ENCODE measurements at regions not wholly inside any gene's neighbourhood (a gene's known extent, or its start where the extent isn't known, plus 50 kb on each side); places are given as distances from the start of the nearest gene placed in this dataset.
"Not testable (repeated sequence)": the region's sequence is repeated elsewhere in the genome, so short reads cannot be mapped to it uniquely, and the experiment has no call there.

DNA sequence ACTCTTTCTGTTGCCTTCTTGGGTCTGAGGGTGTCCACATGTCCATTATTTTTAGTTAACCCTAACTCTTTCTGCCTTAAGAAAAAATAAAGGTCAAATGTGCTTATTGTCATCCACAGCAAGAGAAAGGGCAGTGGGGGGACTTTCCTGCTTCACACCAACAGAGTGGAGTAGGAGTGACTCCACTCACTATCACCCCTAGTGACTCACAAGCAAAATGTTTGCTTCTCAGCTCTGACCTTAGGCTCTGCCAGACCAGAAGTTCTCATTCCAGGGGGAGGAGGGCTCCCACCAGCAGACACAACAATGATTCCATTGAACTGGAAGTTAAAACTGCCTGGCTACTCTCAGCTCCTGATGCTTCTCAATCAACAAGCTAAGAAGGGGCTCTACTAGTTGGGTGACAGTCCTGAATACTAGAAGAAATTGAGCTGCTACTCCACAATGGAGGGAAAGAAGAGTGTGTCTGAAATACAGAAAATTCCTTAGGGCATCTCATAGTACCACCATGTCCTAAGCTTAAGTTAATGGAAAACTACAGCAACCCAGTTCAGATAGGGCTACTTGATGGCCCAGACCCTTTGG lies 83.9 kb upstream of the AFDN start:
- POLR2A ChIA-PET: no interaction called here
- Mint-ChIP-seq H3K4me3 (no peak overlapping the region), H3K27ac (no peak overlapping the region), H3K27me3 (peaks cover 0 to 7% (median 2%) of the 10 kb centered on the region in 5 donors), H3K36me3 (no peaks in the 10 kb centered on the region), H3K4me1 (no peaks in the 10 kb centered on the region), H3K9me3 (peaks cover 0 to 5% (median 0%) of the 10 kb centered on the region in 9 donors)
- no peak for DNase-seq
- no peak for ATAC-seq

DNA sequence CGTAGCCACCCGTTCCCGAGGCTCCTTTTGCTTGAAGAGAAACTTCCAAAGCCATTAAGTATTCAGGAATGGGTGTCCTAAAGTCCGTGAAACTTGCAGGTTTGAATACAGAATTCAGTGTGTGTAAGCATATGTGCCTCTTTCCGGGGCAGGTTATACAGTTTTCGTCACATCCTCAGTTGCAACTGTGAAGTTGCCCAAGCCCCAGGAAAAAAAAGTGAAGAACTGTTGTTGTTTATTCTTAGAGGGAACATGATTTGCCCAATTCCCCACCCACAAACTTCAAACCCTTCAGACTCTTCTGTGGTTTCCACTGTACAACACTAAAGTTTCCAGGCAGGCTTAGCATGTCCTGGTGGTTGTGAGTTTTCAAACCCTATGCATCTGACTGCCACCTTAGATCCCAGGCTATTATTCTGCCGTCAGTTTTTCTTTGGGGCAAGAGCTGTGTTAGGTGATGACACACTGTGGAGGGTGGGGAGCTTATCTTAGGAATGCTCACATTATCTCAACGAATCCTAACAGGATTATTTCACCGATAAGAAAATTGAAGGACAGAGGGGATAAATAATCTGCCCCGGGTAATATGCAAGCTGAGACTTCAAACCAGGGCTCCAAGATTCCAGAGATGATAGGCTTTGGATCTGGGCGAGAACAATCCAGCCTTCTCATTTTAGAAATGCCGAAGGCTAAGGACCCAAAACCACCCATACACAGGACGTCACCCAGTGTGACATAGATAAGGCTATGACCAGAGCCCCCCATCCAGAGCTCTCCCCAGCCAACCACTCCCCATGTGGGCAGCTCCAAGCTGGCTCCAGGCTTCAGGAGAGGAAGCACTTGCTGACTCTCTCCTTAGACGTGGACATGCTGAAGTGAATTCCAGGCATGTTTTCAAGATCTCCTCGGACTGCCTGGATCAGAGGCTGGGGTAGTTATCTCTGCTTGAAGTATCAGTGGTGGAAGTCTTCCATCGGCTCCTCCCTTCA lies 81.7 kb upstream of the AFDN start:
- Mint-ChIP-seq H3K27ac (no peak overlapping the region), H3K9me3 (peaks cover 0 to 5% (median 0%) of the 10 kb centered on the region in 9 donors), H3K4me1 (no peaks in the 10 kb centered on the region), H3K4me3 (no peak overlapping the region), H3K36me3 (no peaks in the 10 kb centered on the region), H3K27me3 (peaks cover 0 to 10% (median 2%) of the 10 kb centered on the region in 5 donors)
- POLR2A ChIA-PET: no interaction called here
- no peak for DNase-seq
- no peak for ATAC-seq

DNA sequence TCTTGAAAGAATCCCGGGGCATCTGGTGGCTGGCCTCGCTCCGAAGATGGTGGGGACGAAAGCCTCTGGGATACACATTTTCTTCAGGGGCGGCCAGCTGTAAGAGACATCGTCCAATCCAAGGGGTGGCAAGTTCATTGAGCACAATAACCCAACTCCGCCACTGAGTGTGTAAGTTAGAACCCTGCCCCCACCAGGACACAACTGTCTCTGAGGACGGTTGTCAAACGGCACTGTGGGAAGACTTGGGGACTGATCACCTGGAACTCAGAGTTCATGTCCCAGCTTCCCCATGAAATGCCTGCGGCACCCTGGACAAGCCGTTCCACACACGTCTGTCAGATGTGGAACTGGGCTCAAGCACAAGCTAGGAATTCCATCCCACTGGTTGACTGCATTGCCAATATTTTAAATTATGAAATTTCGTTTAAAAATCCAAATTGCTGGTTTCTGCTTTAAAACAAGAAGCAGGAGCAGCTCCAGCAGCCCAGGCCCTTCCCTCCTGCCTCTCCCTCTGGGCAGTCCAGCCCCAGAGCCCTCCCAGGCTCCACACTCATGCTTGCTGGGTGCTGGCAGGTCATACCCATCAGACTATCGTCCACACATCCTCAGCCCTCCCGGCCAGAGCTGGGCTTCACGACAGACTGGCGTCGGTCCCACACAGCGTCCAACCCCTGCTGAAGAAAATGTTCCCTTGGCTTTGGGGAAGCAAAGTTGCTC lies 80.9 kb upstream of the AFDN start:
- no peak overlapping the region for H3K4me3 Mint-ChIP-seq
- peaks cover 0 to 10% (median 2%) of the 10 kb centered on the region in 5 donors for H3K27me3 Mint-ChIP-seq

DNA sequence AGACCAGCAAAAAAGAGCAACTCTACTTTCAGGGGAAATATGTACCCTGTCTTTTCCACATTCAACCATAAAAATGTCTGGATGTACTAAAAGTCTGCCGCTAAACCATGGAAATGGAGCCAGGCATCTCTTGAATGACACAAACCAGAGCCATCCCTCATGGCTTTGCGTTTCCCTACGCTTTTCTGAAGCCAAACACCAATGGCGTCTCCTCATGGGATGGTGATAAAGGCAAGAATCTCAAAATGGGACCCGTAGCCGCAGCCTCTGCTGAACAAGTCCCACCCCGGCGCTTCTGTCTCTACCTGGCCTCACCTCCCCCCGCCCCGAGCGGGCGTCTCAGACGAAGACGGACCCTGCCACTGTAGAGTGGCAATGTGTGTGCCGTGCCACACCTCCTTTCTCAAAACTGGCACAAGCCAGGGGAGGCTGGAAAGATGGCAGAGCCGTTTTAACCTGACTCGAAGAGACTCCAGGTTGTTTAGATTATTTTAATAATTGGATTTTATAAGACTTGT lies 80.3 kb upstream of the AFDN start:
- H3K36me3 Mint-ChIP-seq: no peaks in the 10 kb centered on the region
- ATAC-seq (no peak), DNase-seq (no peak)
- H3K9me3 Mint-ChIP-seq: peaks cover 0 to 5% (median 0%) of the 10 kb centered on the region in 9 donors
- no peak overlapping the region for H3K27ac Mint-ChIP-seq
- H3K27me3 Mint-ChIP-seq: peaks cover 0 to 10% (median 2%) of the 10 kb centered on the region in 5 donors
- no peak overlapping the region for H3K4me3 Mint-ChIP-seq
- POLR2A ChIA-PET: no interaction called here
- H3K4me1 Mint-ChIP-seq: no peaks in the 10 kb centered on the region

More for the DNA sequence above, 80.9 kb upstream of the AFDN start:
- ATAC-seq (no peak), DNase-seq (no peak)
- H3K36me3 Mint-ChIP-seq: no peaks in the 10 kb centered on the region
- no peaks in the 10 kb centered on the region for H3K4me1 Mint-ChIP-seq
- peaks cover 0 to 5% (median 0%) of the 10 kb centered on the region in 9 donors for H3K9me3 Mint-ChIP-seq
- POLR2A ChIA-PET: no interaction called here
- H3K27ac Mint-ChIP-seq: no peak overlapping the region

DNA sequence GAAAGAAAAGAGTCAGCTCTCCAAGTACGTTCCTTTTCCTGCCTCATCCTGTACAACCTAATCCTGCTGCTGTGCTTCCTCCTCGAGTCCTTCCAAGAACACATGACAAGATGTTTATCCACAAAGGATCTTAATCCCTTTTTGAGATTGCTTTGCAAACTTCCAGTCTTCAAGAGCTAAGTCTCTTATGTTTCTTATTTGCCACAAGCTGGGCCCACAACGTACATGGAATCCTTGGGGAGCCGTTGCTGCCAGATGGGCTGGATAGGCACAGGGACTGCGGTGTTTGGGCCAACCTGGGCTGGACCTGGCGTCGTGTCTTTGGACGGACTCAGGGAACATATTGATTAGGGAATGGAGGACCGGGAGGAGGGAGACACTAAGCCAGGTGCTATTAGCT lies 79.7 kb upstream of the AFDN start:
- POLR2A ChIA-PET: no interaction called here
- DNase-seq: no peak
- Mint-ChIP-seq H3K9me3 (peaks cover 0 to 5% (median 0%) of the 10 kb centered on the region in 9 donors), H3K27ac (no peak overlapping the region), H3K36me3 (no peaks in the 10 kb centered on the region), H3K4me1 (no peaks in the 10 kb centered on the region), H3K27me3 (peaks cover 0 to 10% (median 2%) of the 10 kb centered on the region in 5 donors), H3K4me3 (no peak overlapping the region)
- no peak for ATAC-seq

DNA sequence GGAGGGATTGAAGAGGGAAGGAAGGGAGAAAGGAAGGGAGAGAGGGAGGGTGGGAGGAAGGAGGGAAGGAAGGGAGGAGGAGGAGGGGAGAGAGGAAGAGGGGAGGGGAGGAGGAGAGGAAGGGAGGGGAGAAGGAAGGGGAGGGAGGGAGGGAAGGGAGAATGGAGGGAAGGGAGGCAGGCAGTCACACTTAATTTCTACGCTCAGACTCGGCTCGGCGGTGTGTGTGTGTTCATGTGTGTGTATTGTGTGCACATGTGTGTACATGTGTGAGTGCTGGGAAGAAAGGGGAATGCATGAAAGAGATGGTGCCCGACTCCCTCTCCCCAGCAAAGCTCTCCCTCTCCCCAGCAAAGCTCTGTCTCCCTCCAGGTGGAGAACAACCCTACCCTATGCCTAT lies 79.1 kb upstream of the AFDN start:
- DNase-seq (no peak), ATAC-seq (no peak)
- POLR2A ChIA-PET: no interaction called here
- peaks cover 0 to 5% (median 0%) of the 10 kb centered on the region in 9 donors for H3K9me3 Mint-ChIP-seq
- H3K36me3 Mint-ChIP-seq: no peaks in the 10 kb centered on the region
- peaks cover 2 to 10% (median 3%) of the 10 kb centered on the region in 5 donors for H3K27me3 Mint-ChIP-seq
- H3K4me3 Mint-ChIP-seq: no peak overlapping the region
- no peak overlapping the region for H3K27ac Mint-ChIP-seq
- peaks cover 0 to 1% (median 0%) of the 10 kb centered on the region in 4 donors for H3K4me1 Mint-ChIP-seq

DNA sequence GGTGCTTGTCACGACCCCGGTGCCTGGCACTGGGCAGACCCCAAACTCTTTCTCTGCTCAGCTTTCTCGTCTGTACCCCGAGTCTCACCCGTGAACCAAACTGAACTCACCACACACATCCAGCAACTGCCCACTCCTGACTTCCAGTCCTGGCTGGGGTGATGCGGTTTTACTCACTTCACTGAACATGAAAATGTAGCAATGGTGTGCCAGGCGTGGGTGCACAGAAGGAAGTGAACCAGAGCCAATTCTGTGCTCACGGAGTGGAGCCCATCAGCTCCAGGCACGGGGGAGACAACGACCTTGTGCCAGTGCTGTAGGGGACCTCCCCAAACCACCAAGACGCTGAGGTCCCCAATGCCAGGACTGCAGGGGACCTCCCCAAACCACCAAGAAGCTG lies 78.7 kb upstream of the AFDN start:
- no peak overlapping the region for H3K27ac Mint-ChIP-seq

DNA sequence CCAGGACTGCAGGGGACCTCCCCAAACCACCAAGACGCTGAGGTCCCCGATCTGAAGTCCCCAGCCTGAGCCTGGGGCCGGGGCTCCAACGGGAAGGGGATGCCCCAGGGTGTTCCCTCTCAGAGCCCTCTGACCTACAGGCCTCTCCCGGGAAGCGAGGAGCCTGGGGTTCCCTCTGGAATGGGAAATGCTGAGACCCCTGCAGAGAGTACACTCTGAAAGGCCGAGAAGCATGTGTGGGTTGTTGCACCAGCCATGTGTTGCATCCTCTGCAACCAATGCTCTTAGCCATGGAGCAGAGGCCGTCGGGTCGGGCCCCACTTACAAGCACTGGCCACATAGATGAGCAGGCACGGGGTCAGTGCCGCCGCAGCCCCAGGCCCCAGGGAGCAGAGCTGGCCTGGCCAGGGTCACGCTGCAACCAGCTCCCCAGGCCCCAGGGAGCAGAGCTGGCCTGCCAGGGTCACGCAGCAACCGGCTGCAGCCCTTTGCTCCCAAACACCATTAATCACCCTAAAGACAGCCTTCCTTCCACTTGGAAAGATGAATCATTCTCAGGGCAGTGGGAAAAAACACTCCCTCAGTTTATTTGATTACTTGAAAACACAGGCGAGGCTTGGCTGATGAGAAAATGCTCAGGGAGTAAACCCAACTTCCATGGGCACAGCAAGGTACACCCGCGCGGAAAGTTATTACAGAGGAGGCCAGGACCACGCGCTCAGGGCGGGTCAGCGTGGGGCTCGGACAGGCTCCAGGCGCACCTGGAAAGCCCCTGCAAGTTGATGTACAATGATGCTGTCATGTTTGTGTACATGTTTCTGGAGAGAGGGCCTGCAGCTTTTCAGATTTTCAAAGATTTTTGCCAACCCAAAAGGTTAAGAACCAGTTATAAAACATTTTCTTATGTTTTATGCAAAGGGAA lies 78.0 kb upstream of the AFDN start:
- Mint-ChIP-seq H3K27me3 (peaks cover under 1 to 10% (median 3%) of the 10 kb centered on the region in 5 donors), H3K4me3 (no peak overlapping the region), H3K36me3 (no peaks in the 10 kb centered on the region), H3K27ac (no peak overlapping the region), H3K4me1 (peaks cover 0 to 1% (median 0%) of the 10 kb centered on the region in 4 donors), H3K9me3 (no peaks in the 10 kb centered on the region)
- POLR2A ChIA-PET: no interaction called here
- no peak for ATAC-seq
- DNase-seq: no peak

More for the DNA sequence above, 78.7 kb upstream of the AFDN start:
- Mint-ChIP-seq H3K36me3 (no peaks in the 10 kb centered on the region), H3K27me3 (peaks cover 0 to 10% (median 3%) of the 10 kb centered on the region in 5 donors), H3K9me3 (peaks cover 0 to 5% (median 0%) of the 10 kb centered on the region in 9 donors), H3K4me3 (no peak overlapping the region), H3K4me1 (peaks cover 0 to 1% (median 0%) of the 10 kb centered on the region in 4 donors)
- DNase-seq: no peak
- no peak for ATAC-seq
- POLR2A ChIA-PET: no interaction called here

DNA sequence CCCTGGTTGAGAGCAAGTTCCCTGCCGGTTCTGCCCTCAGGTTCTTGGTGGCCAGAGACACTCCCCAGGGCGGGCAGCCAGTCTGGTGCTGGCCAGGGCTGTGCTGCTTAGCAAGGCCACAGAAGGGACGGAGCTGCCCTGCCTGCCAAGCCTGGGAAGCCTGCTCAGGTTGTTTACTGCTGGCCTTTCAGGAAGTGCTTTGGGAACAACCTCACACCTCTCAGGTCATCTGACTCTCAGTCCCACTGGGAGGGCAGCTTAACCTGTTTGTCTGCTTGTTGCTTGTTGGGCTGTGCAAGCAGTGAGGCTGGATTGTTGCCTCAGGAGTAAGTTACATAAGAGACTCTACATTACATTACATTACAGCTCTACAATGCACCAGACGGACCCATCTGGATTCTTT lies 75.8 kb upstream of the AFDN start:
- Mint-ChIP-seq H3K36me3 (no peaks in the 10 kb centered on the region), H3K4me3 (no peak overlapping the region), H3K27me3 (peaks cover 1 to 10% (median 4%) of the 10 kb centered on the region in 5 donors), H3K9me3 (no peaks in the 10 kb centered on the region), H3K4me1 (peaks cover 0 to 1% (median 0%) of the 10 kb centered on the region in 4 donors), H3K27ac (no peak overlapping the region)
- DNase-seq (no peak), ATAC-seq (no peak)
- POLR2A ChIA-PET: no interaction called here

DNA sequence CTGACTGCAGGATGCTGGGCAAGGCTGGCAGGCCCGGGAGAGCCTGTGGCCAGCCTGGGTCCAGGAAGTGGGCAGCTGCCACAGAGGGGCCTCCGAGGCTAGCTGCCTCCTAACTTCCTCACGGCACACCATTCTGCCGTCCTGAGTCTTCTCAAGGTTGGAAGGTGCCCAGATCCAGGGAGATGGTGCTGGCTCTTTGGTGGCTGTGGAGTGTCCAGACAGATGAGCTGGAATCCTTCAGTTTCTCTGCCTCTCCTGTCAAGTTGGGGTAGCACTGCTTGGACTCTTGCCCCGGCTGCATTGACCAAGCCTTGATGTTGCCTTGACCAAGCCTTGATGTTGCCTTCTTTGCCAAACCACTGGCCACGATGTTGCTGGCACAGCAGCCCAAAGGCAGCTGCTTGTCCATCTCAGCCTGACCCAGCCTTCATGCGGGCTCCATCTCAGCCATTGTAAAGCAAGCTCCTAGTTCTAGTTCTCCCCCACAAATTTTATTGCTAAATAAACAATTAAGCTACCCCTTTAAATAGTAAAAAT lies 75.1 kb upstream of the AFDN start:
- Mint-ChIP-seq H3K4me3 (no peak overlapping the region), H3K4me1 (peaks cover 0 to 1% (median 0%) of the 10 kb centered on the region in 4 donors), H3K36me3 (no peaks in the 10 kb centered on the region), H3K9me3 (no peaks in the 10 kb centered on the region), H3K27ac (no peak overlapping the region), H3K27me3 (peaks cover 1 to 8% (median 4%) of the 10 kb centered on the region in 5 donors)
- DNase-seq (no peak), ATAC-seq (no peak)
- POLR2A ChIA-PET: no interaction called here

DNA sequence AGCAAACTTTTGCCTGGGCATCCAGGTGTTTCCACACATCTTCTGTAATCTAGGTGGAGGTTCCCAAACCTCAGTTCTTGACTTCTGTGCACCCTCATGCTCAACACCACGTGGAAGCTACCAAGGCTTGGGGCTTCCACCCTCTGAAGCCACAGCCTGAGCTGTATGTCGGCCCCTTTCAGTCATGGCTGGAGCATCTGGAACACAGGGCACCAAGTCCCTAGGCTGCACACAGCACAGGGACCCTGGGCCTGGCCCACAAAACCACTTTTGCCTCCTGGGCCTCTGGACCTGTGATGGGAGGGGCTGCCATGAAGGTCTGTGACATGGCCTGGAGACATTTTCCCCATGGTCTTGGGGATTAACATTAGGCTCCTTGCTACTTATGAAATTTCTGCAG lies 73.4 kb upstream of the AFDN start:
- H3K36me3 Mint-ChIP-seq, POLR2A ChIA-PET, H3K4me1 Mint-ChIP-seq, DNase-seq, H3K4me3 Mint-ChIP-seq, H3K9me3 Mint-ChIP-seq, ATAC-seq, H3K27ac Mint-ChIP-seq: not testable (repeated sequence)
- H3K27me3 Mint-ChIP-seq: peaks cover 0 to 14% (median 6%) of the 10 kb centered on the region in 5 donors

DNA sequence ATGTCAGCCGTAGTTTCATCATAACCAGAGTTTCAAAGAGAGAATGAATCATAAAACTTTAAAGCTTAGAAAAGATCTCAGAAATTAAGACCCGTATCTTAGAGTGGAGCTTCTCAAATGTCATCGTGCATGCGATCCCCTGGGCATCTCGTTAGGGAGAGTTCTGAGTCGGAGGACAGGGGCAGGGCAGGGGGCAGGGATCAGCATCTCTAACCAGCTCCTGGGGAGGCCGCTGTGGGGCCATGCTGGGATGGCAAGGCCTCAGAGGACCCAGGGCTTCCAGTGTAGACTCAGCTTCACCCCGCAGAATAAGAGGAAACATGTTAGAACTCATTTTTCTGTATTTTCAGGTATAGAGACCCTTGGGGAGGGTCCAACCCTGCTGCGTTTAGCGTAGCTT lies 72.0 kb upstream of the AFDN start:
- H3K27ac Mint-ChIP-seq: no peak overlapping the region
- no peaks in the 10 kb centered on the region for H3K36me3 Mint-ChIP-seq

More for the DNA sequence above, 72.0 kb upstream of the AFDN start:
- POLR2A ChIA-PET: no interaction called here
- H3K9me3 Mint-ChIP-seq: peaks cover 0 to 2% (median 0%) of the 10 kb centered on the region in 9 donors
- peaks cover 0 to 22% (median 6%) of the 10 kb centered on the region in 5 donors for H3K27me3 Mint-ChIP-seq
- DNase-seq (no peak), ATAC-seq (no peak)
- H3K4me1 Mint-ChIP-seq: peaks cover 0 to 1% (median 0%) of the 10 kb centered on the region in 4 donors
- no peak overlapping the region for H3K4me3 Mint-ChIP-seq

Measured in naive thymus-derived CD8-positive, alpha-beta T cell (primary cell).